ENCODE measurements at regions not wholly inside any gene's neighbourhood (a gene's known extent, or its start where the extent isn't known, plus 50 kb on each side); places are given as distances from the start of the nearest gene placed in this dataset.

DNA sequence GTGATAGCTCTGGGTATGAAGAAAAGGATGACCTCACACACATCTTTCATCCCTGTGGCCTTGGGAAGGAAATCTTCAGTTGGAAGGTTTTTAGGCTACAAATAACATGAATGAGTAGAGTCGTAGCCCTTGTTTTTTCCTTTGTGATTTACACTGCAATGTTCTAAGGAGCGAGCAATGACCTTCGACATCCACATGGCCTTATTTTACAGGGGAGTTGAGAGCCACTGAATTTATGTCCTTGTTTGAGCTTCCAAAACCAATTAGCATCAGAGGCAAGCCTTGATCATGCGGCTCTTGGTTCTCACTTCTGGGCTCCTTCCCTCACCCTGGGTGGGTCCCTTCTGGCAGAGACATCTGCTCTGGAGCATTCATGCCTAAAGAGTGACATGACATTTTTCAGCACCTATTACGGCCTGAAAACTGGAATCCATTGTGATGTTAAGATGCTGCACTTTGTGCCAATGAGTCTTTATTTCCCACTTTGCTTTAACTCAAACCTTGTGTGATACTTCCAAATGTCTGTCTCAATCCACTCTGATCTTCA is 70.5 kb upstream of the RUNX1 start:
- H3K27ac ChIP-seq (ENCODE audit: low read depth, low read length): no peak overlapping the region
- H3K4me2 ChIP-seq (ENCODE audit: low read length): no peak overlapping the region
- no peak overlapping the region for H3K4me3 ChIP-seq (ENCODE audit: low read length)
- H3K4me1 ChIP-seq (ENCODE audit: control insufficient read depth, low read length): peaks cover 8% of the 10 kb centered on the region
- no peaks in the 10 kb centered on the region for H3F3A ChIP-seq (ENCODE audit: control insufficient read depth, insufficient read depth)
- no peaks in the 10 kb centered on the region for H4K20me1 ChIP-seq (ENCODE audit: control insufficient read depth, insufficient read depth, low read depth, low read length)
- no peaks in the 10 kb centered on the region for H3K9me3 ChIP-seq (ENCODE audit: control insufficient read depth, insufficient read depth, low read length)
- TF ChIP-seq, protein P1, sequence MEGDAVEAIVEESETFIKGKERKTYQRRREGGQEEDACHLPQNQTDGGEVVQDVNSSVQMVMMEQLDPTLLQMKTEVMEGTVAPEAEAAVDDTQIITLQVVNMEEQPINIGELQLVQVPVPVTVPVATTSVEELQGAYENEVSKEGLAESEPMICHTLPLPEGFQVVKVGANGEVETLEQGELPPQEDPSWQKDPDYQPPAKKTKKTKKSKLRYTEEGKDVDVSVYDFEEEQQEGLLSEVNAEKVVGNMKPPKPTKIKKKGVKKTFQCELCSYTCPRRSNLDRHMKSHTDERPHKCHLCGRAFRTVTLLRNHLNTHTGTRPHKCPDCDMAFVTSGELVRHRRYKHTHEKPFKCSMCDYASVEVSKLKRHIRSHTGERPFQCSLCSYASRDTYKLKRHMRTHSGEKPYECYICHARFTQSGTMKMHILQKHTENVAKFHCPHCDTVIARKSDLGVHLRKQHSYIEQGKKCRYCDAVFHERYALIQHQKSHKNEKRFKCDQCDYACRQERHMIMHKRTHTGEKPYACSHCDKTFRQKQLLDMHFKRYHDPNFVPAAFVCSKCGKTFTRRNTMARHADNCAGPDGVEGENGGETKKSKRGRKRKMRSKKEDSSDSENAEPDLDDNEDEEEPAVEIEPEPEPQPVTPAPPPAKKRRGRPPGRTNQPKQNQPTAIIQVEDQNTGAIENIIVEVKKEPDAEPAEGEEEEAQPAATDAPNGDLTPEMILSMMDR (IDR thresholded peaks at IDR 0.05; ENCODE audit: low read depth, low read length, poor library complexity, severe bottlenecking): no peak
- TF ChIP-seq EZH2phosphoT487 (IDR thresholded peaks at IDR 0.05; ENCODE audit: borderline replicate concordance, low read length): no peak
- no peaks in the 10 kb centered on the region for H3K79me2 ChIP-seq (ENCODE audit: control insufficient read depth, low read length)
- no peaks in the 10 kb centered on the region for H3K36me3 ChIP-seq (ENCODE audit: control insufficient read depth, low read length)
- no peaks in the 10 kb centered on the region for H3K27me3 ChIP-seq (ENCODE audit: control insufficient read depth, low read length)
- H3K9me2 ChIP-seq (replicated peaks; ENCODE audit: control insufficient read depth, low read length): no peaks in the 10 kb centered on the region; the same call in 1 of the 2 replicates

DNA sequence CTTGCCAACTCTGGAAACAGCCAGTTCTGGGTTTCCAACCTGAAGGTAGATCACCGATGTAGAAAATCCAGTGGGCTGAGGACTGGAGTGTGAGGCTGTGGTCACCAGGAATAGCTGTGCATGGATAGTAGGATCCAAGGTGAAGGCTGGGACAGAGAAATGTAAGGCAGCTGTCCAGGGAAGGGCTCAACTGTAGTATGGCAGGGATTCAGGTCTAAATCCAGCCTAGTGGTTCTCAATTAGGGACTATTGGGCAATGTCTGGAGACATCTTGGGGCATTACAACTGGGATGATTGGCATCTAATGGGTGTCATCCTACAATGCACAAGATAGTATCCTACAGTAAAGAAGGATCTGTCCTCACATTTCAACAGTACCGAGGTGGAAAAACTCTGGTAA is 67.7 kb upstream of the RUNX1 start:
- H3K4me3 ChIP-seq (ENCODE audit: low read length): no peak overlapping the region
- no peak for TF ChIP-seq EZH2phosphoT487 (IDR thresholded peaks at IDR 0.05; ENCODE audit: borderline replicate concordance, low read length)
- TF ChIP-seq, protein P1 (IDR thresholded peaks at IDR 0.05; ENCODE audit: low read depth, low read length, poor library complexity, severe bottlenecking): no peak
- H3K79me2 ChIP-seq (ENCODE audit: control insufficient read depth, low read length): no peaks in the 10 kb centered on the region
- H4K20me1 ChIP-seq (ENCODE audit: control insufficient read depth, insufficient read depth, low read depth, low read length): no peaks in the 10 kb centered on the region
- no peaks in the 10 kb centered on the region for H3F3A ChIP-seq (ENCODE audit: control insufficient read depth, insufficient read depth)
- H3K9me3 ChIP-seq (ENCODE audit: control insufficient read depth, insufficient read depth, low read length): no peaks in the 10 kb centered on the region
- no peaks in the 10 kb centered on the region; the same call in 1 of the 2 replicates for H3K9me2 ChIP-seq (replicated peaks; ENCODE audit: control insufficient read depth, low read length)
- no peaks in the 10 kb centered on the region for H3K36me3 ChIP-seq (ENCODE audit: control insufficient read depth, low read length)
- no peak overlapping the region for H3K27ac ChIP-seq (ENCODE audit: low read depth, low read length)
- no peaks in the 10 kb centered on the region for H3K27me3 ChIP-seq (ENCODE audit: control insufficient read depth, low read length)
- H3K4me2 ChIP-seq (ENCODE audit: low read length): no peak overlapping the region
- peaks cover 19% of the 10 kb centered on the region for H3K4me1 ChIP-seq (ENCODE audit: control insufficient read depth, low read length)

DNA sequence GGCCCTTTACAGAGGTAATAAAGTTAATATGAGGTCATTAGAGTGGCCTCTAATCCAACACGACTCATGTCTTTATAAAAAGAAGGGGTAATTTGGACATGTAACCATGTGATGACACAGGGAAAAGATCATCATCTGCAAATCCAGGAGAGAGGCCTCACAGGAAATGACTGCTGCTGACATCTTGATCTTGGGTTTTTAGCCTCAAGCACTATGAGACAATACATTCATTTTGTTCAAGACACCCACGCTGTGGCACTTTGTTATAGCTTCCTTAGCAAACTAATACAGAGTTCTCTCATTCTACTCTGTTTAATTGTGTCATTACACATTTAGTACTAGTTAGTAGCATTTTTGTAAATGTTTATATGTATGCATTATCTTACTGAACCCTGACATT is 64.0 kb upstream of the RUNX1 start:
- H3K36me3 ChIP-seq (ENCODE audit: control insufficient read depth, low read length): no peaks in the 10 kb centered on the region
- no peak overlapping the region for H3K4me3 ChIP-seq (ENCODE audit: low read length)
- no peak overlapping the region for H3K27ac ChIP-seq (ENCODE audit: low read depth, low read length)
- no peaks in the 10 kb centered on the region for H3K27me3 ChIP-seq (ENCODE audit: control insufficient read depth, low read length)
- H3K9me3 ChIP-seq (ENCODE audit: control insufficient read depth, insufficient read depth, low read length): no peaks in the 10 kb centered on the region
- H3K79me2 ChIP-seq (ENCODE audit: control insufficient read depth, low read length): no peaks in the 10 kb centered on the region
- H4K20me1 ChIP-seq (ENCODE audit: control insufficient read depth, insufficient read depth, low read depth, low read length): no peaks in the 10 kb centered on the region
- H3K4me2 ChIP-seq (ENCODE audit: low read length): no peak overlapping the region
- no peak for TF ChIP-seq EZH2phosphoT487 (IDR thresholded peaks at IDR 0.05; ENCODE audit: borderline replicate concordance, low read length)
- TF ChIP-seq, protein P1 (IDR thresholded peaks at IDR 0.05; ENCODE audit: low read depth, low read length, poor library complexity, severe bottlenecking): no peak
- H3F3A ChIP-seq (ENCODE audit: control insufficient read depth, insufficient read depth): no peaks in the 10 kb centered on the region
- H3K4me1 ChIP-seq (ENCODE audit: control insufficient read depth, low read length): peaks cover 19% of the 10 kb centered on the region
- H3K9me2 ChIP-seq (replicated peaks; ENCODE audit: control insufficient read depth, low read length): no peaks in the 10 kb centered on the region; the same call in 1 of the 2 replicates

Measured in DOHH2 (cell line).